Amniotic stem cell (primary cell): ENCODE measurements at regions not wholly inside any gene's neighbourhood (a gene's known extent, or its start where the extent isn't known, plus 50 kb on each side); places are given as distances from the start of the nearest gene placed in this dataset.

Experiments
- DNase-seq: peaks from one replicate; lab custom pipeline; 2025; lab: John Stamatoyannopoulos, UW

GRCh38 chr11:69970785-69971535, 107.2 kb upstream of the ANO1 start:
- DNase-seq = no peak

GRCh38 chr11:69971741-69972140, 106.4 kb upstream of the ANO1 start:
- DNase-seq = no peak

GRCh38 chr11:69972351-69972802, 105.7 kb upstream of the ANO1 start:
- DNase-seq = no peak

GRCh38 chr11:69974528-69974927, 103.6 kb upstream of the ANO1 start:
- no peak for DNase-seq

- no peak for DNase-seq
These were observed 102.3 kb upstream of the ANO1 start for GRCh38 chr11:69975822-69976221.

GRCh38 chr11:69976794-69977193, 101.3 kb upstream of the ANO1 start:
- DNase-seq = no peak

GRCh38 chr11:69977951-69978350, 100.2 kb upstream of the ANO1 start:
- no peak for DNase-seq

GRCh38 chr11:69978841-69979614, 99.1 kb upstream of the ANO1 start:
- DNase-seq = no peak

- no peak for DNase-seq
These were observed 98.5 kb upstream of the ANO1 start for GRCh38 chr11:69979632-69980031.

- no peak for DNase-seq
These were observed 96.9 kb upstream of the ANO1 start for GRCh38 chr11:69981119-69981784.

GRCh38 chr11:69982690-69983570, 95.2 kb upstream of the ANO1 start:
- DNase-seq = no peak

- DNase-seq = no peak
These were observed 94.6 kb upstream of the ANO1 start for GRCh38 chr11:69983571-69983877.

- DNase-seq = no peak
These were observed 94.1 kb upstream of the ANO1 start for GRCh38 chr11:69983897-69984438.

GRCh38 chr11:69984457-69985261, 93.5 kb upstream of the ANO1 start:
- no peak for DNase-seq

GRCh38 chr11:69985331-69985640, 92.8 kb upstream of the ANO1 start:
- no peak for DNase-seq

- DNase-seq = no peak
These were observed 92.3 kb upstream of the ANO1 start for GRCh38 chr11:69985641-69986439.

- DNase-seq = no peak
These were observed 91.7 kb upstream of the ANO1 start for GRCh38 chr11:69986440-69986787.

GRCh38 chr11:69986830-69987229, 91.3 kb upstream of the ANO1 start:
- DNase-seq = no peak

GRCh38 chr11:69992026-69992425, 86.1 kb upstream of the ANO1 start:
- no peak for DNase-seq

GRCh38 chr11:69992943-69993694, 85.0 kb upstream of the ANO1 start:
- DNase-seq = no peak
